SU-DHL-6 (cell line): ENCODE measurements at regions not wholly inside any gene's neighbourhood (a gene's known extent, or its start where the extent isn't known, plus 50 kb on each side); places are given as distances from the start of the nearest gene placed in this dataset.

Experiments
- CTCF ChIP-seq: fragments of 200-600 bp; sonication (generic); IDR thresholded peaks from one replicate; pipeline ENCODE4 v1.5.1; 2017; ENCODE audit warnings: antibody characterized with exemption, mild to moderate bottlenecking, low read length, moderate library complexity; ENCODE audit not compliant: insufficient read depth, poor library complexity, severe bottlenecking
- EZH2phosphoT487 ChIP-seq: fragments of 200-600 bp; sonication (generic), shearing (Covaris generic); conservative IDR thresholded peaks from 2 replicates; pipeline ENCODE4 v1.6.1; 2018; ENCODE audit warnings: mild to moderate bottlenecking, antibody characterized with exemption, low read length, moderate library complexity, mixed read lengths

- TF ChIP-seq CTCF, result no peak
- no peak for TF ChIP-seq EZH2phosphoT487
Observed at GRCh38 chr13:76153239-76153638, 517.1 kb downstream of the LMO7 start.
